ENCODE measurements at regions not wholly inside any gene's neighbourhood (a gene's known extent, or its start where the extent isn't known, plus 50 kb on each side); places are given as distances from the start of the nearest gene placed in this dataset.

DNA sequence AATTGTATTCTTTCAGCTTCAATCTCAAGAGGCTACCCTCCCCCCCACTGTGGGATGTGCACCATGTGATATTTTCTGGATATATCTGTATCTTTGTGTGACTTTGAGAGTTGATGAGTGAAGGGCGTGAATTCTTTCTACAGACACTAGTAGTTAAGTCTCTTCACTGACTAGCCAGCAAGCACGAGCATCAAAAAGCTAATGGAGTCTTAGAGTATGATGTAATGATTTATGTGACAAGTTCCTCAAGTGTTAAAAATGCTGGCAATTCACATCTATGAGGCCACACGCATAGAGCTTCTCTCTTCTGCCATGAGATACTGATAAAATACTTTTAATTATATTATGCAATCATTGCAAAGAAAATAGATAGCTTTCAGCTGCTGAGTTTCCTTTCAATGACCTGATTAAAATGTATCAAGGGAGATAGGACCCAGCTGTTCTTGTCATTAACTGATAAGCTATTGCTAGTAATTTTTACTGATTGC is 304.8 kb downstream of the TRIB2 start:
- in situ Hi-C loops (cut with MboI; ENCODE audit: low pct_unique_long_range_greater_than_20kb, low sequenced_read_pairs): loop anchor here (25.0 kb wide), 1 partner anchor 1184 kb away; no protein-coding TSS in a partner anchor
- DNase-seq: no peak

DNA sequence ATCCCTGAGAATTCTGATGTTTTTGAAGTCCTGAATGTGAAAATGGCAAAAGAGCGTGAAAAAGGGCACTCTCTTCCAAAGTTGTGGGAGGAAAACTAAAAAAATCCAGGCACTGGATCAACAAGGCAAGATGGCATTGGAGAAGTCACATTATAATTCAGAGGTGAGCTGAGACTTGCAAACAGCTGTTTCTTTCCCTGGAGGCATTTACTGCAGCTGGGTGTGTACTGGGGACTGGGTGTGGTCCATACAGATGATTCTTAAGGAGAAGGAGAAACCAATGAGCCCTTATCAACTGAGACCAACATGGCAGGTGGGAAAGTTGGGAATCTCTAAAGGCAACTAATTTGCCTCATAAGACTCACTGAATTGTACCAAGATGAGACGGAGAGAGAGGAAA is 313.9 kb downstream of the TRIB2 start:
- in situ Hi-C loops (cut with MboI; ENCODE audit: low pct_unique_long_range_greater_than_20kb, low sequenced_read_pairs): no loop called here
- DNase-seq: peak; percentile 8

DNA sequence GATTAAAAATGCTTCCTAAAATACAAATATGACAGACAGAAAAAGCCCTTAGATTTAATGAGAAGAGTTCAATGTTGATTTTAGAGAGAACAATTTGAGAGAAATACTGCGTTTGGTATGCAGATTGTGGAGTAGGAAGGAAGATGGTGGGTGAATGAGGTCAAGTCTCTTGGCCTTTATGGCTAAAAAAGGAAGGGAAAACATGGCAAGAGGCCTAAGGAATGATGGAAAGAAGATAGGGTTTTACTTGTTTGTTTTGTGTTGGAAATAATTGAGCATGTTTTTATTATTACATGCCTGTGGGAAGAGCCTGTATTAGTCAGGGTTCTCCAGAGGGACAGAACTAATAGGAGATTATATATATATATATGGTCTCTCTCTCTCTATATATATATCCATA is 318.1 kb downstream of the TRIB2 start:
- DNase-seq: no peak
- in situ Hi-C loops (cut with MboI; ENCODE audit: low pct_unique_long_range_greater_than_20kb, low sequenced_read_pairs): no loop called here

DNA sequence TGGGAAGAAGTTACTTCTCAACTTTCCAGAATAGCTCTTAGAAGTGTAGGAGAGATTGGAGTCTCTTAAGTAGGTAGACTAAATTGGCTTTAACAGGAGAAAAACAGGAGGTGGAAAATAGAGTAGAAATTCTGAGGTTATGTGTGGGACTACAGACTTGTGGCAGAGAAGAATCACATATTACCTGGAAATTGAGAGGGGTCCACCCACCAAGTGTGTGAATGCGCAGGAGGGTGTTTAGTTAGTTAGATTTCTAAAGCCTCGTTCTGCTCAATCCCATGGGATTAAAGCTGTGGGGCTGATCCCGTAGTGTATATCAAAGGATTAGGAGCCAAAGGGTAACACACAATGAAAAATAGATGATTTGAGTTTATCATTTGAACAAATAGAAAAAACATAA is 319.1 kb downstream of the TRIB2 start:
- no peak for DNase-seq
- in situ Hi-C loops (cut with MboI; ENCODE audit: low pct_unique_long_range_greater_than_20kb, low sequenced_read_pairs): no loop called here

DNA sequence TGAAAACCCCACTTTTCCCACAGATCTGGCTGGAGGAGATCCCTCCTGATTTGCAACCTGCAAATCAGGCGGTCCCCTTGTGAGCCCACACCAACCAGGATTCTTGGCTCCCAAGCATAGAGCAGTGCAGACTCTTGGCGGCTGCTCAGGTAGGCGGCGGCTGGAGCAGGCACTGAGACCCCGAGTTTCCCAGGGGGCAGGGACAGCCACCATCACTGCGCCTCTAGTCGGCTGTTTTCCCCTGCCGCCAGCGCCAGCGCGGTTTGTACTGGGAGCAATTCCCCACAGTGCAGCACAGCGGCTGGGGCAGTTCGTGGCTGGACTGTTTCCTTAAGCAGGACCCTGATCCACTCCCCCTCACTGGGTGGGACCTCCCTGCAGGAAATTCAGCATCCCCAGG is 323.3 kb downstream of the TRIB2 start:
- in situ Hi-C loops (cut with MboI; ENCODE audit: low pct_unique_long_range_greater_than_20kb, low sequenced_read_pairs): no loop called here

DNA sequence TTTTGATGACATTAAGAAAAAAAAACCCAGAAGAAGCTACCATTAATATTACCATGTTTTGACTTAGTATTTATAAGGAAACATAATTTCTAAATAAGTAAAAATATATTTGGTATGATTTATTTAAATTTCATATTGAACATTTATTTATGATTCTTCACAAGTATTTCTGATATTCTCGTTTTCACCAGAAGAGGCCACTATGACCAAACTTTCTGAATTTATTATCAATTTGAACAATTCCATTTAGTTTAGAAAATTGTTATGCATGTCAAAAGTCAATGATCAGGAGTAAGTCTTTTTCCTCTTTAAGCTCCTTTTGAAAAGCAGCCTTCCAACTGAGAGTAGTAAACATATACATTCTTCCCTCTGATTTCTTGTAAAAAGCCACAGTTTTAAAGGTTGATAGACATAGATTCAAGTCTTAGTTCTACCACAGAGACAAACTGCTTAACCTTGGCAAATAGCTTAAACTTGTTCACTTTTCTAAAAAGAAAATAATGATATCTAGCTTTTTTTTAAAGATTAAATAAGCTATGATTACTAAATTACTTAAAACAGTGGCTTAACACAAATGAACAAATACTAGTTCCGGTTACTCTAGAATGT is 329.9 kb downstream of the TRIB2 start:
- DNase-seq: peak; percentile 7
- in situ Hi-C loops (cut with MboI; ENCODE audit: low pct_unique_long_range_greater_than_20kb, low sequenced_read_pairs): no loop called here

More for the DNA sequence above, 323.3 kb downstream of the TRIB2 start:
- DNase-seq: no peak

DNA sequence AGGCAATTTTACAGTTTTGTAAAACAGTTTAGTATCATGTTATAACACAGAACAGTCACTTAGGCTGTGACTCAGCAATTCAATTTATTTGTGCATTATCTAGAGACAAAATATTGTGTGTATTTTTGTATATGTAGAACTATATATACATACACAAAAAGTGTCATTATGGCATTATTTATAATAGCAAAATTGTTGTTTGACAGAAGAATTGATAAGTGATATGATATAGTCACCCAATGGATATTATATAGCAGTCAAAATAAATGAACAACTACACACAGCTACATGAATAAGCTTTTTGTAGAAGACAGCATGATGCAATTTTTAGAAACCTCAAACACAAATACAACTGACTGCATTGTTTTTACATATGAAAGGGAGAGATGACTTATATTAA is 334.0 kb downstream of the TRIB2 start:
- no peak for DNase-seq
- in situ Hi-C loops (cut with MboI; ENCODE audit: low pct_unique_long_range_greater_than_20kb, low sequenced_read_pairs): no loop called here

DNA sequence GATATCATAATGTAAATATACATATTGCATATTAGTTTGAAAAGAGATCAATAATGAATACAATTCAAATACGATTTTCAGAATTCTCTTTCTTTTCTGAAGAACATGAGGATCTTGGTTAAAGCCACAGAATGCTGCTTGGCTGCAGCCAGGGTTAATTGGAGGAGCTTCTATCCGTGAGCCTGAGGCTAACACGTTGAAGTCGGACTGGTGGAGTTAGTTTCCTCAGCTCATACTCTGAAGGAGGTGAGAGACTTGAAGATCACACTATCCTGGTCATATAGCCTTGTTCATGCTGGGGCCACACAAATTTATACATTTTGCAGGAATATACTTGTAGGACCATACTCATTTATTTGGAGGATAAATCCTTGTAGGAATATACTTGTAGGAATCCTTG is 335.8 kb downstream of the TRIB2 start:
- in situ Hi-C loops (cut with MboI; ENCODE audit: low pct_unique_long_range_greater_than_20kb, low sequenced_read_pairs): no loop called here
- DNase-seq: no peak

DNA sequence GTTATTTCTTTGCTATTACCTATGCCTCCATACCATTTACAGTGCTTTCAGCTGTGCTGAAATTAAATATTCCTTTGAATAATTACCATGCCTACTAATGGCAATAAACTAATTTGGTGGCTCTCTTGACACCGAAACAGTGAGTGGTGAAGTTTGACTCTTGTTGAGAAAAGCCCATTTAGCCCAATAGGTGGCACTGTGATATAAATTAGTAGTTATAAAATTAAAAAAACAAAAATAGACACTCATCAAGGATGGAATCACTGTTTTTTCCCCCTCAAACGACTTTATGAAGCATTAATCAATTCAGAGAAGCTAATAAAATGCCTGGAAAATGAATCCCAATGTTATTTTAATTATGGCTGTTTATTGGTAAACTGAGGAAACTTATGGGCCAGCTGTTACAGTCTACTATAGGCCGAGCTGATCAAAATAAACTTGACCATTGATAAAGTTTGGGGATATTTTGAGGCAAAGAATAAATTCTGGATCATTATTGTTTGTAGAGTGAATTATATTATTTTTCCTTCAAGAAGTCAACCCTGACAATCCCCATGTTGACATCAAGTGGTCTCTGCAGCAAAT is 339.6 kb downstream of the TRIB2 start:
- no peak for DNase-seq
- in situ Hi-C loops (cut with MboI; ENCODE audit: low pct_unique_long_range_greater_than_20kb, low sequenced_read_pairs): no loop called here

DNA sequence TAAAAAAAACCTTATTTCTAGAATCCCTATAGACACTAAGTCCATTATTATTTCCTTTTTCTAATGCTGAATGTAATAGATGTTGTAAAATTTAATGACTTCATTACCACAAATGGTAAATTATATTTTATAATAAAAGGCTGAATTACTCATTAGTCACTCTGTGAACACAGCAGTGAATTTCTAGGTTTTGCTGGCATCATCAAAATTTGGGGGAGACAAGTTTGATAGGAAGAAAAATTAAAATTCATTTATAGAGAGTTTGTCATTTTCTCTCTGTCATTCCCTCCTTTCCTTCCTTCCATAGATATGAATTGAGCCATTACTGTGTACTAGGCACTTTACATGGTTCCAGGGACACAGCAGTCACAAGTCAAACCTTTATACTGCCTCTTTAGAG is 340.9 kb downstream of the TRIB2 start:
- in situ Hi-C loops (cut with MboI; ENCODE audit: low pct_unique_long_range_greater_than_20kb, low sequenced_read_pairs): no loop called here
- no peak for DNase-seq

DNA sequence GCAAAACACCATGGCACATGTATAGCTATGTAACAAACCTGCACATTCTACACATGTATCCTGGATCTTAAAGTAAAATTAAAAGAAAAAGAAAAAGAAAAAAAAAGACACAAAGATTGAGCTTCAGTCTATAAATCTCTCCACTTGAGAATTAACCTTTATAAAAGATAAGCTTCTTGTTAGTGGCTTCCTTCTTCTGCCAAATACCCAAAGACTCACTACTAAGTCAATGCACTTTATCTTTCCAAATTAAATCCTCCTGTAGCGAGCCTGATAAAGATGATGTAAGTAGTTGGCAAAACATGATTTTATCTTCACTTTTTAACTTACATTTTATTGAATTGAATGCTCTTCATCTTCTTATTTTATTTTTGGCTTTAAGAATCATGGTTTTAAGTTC is 349.9 kb downstream of the TRIB2 start:
- DNase-seq: no peak
- in situ Hi-C loops (cut with MboI; ENCODE audit: low pct_unique_long_range_greater_than_20kb, low sequenced_read_pairs): no loop called here

DNA sequence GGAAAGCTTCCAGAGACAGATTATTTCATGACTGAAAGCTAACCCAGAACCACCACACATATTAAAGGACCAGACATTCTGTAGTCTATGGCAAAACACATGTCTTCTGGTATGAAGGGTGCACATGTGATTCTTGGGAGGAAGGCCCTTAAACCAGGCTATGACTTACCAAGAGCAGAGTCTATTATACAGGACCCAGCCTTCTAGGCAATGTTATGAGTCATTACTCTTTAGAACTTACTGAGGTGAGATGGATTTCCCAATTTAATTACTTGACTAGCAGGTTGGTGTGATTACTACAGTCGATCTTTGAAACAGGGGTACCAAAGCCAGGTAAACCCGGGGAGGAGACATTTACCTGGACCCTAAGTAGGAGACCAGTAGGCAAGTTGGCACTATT is 350.8 kb downstream of the TRIB2 start:
- in situ Hi-C loops (cut with MboI; ENCODE audit: low pct_unique_long_range_greater_than_20kb, low sequenced_read_pairs): no loop called here
- DNase-seq: no peak

DNA sequence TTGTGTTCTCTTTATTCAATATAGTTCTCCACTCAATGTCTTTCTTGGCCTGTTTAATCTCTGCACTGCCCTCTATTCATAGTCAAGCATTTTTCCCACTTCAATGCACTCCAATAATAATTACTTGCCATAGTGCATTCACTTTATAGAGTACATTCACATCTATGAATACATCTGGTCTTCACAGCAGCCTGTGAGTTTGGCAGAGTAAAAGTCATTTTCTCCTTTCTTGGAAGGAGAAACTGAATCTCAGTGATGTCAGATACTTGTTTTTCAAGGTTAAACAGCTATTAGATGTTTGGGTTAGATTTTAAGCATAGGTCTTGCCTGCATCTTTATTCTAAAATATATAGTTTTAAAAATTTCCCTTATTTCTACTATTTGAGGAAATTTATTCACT is 373.2 kb downstream of the TRIB2 start:
- DNase-seq: no peak
- in situ Hi-C loops (cut with MboI; ENCODE audit: low pct_unique_long_range_greater_than_20kb, low sequenced_read_pairs): no loop called here

DNA sequence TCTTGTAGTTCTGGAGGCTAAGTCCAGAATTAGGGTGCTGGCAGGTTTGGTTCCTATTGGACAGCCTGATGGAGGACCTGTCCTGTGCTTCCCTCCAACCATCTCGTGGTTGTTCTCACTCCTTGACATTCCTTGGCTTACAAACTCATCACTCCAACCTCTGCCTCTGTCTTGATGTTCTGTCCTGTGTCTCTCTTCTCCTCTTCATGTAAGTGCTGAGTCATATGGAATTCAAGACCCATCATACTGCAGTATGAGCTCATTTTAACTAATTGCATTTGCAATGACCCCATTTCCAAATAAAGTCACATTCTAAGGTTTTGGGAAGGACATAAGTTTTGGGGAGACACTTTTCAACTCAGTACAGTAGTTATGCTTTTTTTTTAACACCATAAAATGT is 374.7 kb downstream of the TRIB2 start:
- in situ Hi-C loops (cut with MboI; ENCODE audit: low pct_unique_long_range_greater_than_20kb, low sequenced_read_pairs): no loop called here

DNA sequence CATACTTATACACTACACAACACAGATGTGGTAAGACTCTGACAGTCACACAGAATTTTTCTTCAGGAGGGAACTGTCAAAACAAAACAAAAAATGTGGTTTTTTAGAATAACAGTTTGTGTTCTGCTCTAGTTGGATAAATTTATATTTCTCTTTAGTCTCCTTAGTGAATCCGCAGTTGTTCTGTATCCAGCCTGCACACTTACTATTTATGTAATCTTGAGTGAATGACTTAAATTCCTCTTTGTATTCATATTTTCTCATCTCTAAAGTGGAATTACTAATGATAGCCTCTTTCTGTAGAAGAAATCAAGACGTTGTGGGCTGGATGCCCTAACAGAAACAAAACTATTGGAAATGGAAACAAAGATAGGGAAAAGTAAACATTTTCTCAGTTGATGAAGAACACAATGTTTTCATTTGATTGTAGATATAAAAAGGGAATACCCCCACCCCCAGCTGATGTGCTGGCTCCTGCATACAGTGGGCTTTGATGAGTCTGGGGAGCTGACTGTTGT is 375.2 kb downstream of the TRIB2 start:
- in situ Hi-C loops (cut with MboI; ENCODE audit: low pct_unique_long_range_greater_than_20kb, low sequenced_read_pairs): no loop called here
- no peak for DNase-seq

More for the DNA sequence above, 374.7 kb downstream of the TRIB2 start:
- no peak for DNase-seq

DNA sequence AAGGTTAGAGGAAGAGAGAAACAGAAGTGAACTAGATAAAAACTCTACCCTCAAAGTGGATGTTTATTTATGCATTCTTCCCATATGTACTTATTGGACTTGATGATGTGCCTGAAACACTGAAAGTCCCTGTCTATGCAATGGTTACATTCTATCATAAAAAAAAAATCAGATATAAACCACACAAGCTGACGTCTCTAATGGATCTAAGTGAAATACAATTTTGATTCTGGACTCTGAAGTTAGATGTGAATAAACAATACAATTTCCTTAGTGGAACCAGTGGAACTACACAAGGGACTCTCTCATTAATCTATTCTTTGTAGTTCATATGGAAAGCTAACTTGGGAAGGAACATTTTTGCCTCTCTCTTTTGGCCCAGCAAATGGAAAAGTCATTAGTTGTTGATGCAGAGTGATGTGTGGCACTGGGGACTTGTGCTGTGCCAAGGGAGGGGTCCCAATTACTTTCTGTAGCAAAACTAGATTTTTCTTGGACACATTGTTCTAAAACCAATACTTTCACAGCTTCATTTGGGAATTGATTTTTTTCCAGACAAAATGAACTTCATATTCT is 376.8 kb downstream of the TRIB2 start:
- DNase-seq: no peak
- in situ Hi-C loops (cut with MboI; ENCODE audit: low pct_unique_long_range_greater_than_20kb, low sequenced_read_pairs): no loop called here

DNA sequence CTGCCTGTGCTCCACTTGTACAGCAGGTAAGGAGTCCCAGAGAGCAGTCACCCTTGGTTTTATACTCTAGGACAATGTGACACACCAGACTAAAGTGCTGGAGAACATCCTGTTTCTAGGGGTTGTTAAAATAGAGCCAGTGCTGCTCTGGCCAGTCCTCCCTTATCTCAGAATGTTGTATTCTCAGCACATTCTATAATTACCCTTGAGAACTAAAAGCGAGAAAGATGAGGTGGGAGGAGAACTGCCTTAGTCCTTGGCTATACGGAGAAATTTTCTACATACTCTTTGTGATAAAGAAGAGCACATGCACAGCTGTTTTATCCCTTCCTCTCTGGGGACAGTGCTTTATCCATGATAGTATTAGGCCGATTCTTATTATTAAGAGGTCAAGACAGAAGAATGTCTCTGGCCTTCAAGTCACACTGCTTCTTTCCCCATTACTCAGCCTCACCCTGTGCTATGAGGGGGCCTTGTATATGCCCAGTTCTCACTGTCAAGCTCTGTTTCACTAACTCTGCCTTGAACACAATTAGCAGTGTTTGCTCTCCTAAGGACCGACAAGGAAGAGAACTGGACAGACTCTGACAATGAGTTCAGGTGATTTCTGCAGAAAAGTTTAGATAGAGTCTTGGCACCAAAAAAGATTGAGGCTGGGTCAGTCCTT is 385.8 kb downstream of the TRIB2 start:
- in situ Hi-C loops (cut with MboI; ENCODE audit: low pct_unique_long_range_greater_than_20kb, low sequenced_read_pairs): no loop called here
- no peak for DNase-seq

DNA sequence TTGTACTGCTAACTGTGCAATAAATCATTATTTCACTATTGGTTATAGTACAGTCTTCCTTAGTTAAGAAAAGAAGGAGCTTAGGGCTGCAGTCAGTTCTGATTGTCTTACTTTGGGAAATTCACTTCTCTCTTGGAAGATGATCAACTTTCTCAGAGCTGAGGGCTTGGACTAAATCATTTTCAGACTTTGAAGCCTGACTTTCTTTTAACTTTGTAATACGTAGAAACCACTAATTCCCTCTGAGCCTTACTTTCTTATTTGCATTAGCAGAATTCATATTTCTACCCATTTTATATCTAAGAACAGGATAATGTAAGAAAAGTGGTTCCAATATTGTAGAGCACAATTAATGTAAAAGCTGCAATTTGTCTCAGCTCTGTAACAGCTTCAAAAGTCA is 386.4 kb downstream of the TRIB2 start:
- no peak for DNase-seq
- in situ Hi-C loops (cut with MboI; ENCODE audit: low pct_unique_long_range_greater_than_20kb, low sequenced_read_pairs): no loop called here

DNA sequence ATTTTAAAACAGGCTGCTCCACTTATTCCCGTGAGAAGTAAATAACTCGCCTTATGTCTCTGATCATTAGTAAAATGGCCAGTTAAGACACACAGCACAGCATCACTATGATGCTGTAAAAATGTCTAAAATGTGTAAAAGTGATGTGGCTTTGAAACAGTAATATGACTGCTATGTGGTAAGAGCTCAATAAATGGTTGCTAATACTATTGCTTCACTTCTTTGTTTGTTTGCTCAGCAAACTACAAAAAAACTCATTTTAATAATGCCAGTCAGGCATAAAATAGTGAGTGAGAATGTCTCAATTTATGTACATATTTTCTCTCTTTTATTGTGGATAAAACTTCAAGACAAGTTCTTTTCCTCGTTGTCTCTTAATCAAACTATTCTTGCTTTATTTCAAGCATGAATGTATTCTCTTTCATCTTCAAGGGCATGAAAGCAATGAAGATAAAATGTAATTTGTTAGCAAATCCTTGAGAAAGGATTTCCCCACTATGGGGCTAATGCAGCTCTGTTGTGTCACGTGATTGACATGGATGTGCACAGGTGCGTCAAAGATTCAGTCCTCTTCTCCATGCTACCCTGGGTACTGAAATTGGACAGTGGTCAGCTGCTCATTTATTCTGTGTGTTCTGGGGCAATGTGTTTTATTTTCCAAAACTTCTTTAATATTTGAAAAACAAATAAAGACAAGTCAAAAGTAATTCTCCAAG is 387.2 kb downstream of the TRIB2 start:
- no peak for DNase-seq
- in situ Hi-C loops (cut with MboI; ENCODE audit: low pct_unique_long_range_greater_than_20kb, low sequenced_read_pairs): no loop called here

DNA sequence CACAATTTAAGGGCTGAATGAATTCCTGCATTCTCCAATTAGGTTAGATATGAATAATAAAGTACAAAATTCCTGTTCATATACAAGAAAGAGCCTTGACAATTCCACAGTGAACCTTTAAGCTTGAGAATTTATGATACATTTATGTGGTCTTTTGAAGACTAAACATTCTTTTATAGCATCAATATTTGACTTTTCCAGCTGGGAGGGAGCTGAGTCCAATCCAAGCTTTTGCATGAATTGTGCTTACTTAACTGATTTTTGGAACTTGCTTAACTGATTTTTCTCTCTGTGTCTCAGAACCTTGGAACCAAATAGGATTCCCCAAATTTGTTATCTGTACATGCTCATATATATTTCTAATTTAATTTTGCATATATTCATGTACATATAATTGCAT is 388.0 kb downstream of the TRIB2 start:
- DNase-seq: no peak
- in situ Hi-C loops (cut with MboI; ENCODE audit: low pct_unique_long_range_greater_than_20kb, low sequenced_read_pairs): no loop called here

All from KBM-7 (cell line).